GM19395 (cell line): ENCODE measurements at regions not wholly inside any gene's neighbourhood (a gene's known extent, or its start where the extent isn't known, plus 50 kb on each side); places are given as distances from the start of the nearest gene placed in this dataset.
"Not testable (repeated sequence)": the region's sequence is repeated elsewhere in the genome, so short reads cannot be mapped to it uniquely, and the experiment has no call there.

Experiments
- ATAC-seq: cut with Tn5 transposase; IDR thresholded peaks from one replicate; pipeline ENCODE4 v1.9.1; 2021; ENCODE audit warnings: mild to moderate bottlenecking, moderate library complexity; ENCODE audit not compliant: unreplicated experiment

DNA sequence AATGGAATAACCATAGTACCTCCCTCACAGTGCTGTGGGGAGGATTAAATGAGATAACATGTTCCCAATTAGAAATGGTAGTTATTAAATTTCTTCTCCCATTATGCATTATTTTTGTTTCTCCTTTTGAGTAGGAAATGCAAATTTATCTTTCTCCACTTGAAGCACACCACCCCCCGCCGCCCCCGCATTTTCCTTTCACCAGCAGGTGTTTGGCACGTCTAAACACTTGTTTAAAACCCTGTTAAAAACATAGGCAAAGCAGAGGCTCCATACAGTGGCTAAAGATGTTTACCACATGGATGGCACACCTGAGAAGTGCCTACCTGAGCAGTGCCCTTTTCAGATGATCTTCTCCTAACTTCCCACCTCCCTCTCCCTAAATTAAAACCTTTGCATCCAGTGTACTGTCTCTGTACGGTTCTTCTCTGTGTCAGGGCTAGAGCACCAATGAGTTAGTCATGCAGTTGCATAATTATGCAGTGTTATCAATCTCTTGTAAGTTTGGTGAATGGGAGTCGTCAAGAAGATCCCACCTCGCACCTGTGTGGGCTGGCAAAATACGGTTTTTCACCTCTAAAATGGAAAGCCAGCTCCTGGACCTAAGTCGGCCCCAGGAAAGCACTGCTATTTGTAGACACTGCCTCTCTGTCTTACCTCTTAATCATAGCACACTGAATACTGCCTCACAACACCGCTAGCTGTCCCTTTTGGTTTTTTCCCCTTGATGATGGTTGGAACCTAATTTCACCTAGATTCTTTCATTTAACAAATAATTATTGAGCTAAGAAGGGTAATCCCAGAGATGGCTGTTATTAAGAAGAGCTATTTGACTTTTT lies 122.0 kb downstream of the CT47B1 start:
- no peak for ATAC-seq

DNA sequence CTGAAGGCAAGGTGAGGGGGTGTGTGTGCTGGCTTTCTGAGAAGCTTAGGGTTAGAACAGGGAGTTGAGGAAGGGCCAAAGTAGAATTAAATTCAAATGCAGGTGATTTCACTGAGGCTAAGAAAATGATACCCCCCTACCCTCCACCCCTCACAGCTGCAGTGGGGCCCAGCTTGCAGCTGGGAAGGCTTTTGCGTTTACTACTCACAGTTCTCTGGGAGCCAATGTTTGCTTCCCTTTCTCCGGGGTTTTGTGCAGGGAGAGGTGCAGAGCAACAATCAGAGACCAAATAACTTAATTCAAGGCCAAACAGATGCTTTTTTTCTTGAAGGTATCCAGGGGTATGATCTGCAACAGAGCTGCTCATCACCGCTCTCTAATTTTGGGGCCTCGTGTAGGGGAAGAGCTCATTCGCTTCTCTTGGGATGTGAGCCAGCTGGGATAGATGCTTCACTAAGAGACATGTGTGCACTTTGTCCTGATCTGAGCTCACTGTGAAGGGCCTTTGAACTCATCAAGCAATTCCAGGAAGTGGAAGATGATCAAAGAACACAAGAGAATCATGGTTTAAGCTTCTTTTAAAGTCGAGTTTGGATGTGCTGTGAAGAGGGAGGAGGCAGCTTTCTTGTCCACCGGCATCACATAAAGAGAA lies 122.7 kb upstream of the C1GALT1C1 start:
- no peak for ATAC-seq

DNA sequence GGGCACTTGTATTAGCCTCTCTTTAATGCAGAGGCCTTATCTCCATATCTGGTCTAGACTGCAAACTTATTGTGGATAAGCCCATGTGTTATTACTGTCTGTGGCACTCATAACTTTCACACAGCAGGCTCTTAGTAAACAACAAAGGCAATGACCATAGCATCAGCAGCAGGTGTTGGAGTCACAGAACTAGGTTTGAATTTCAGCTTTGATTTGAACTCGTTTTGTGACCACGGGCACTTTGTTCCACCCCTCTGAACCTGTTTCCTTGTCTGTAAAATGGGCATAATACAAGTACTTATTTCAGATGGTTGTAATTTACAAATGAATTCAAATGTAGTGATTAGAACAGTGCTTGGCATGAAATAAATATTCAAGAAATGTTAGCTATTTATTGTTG lies 121.8 kb upstream of the C1GALT1C1 start:
- no peak for ATAC-seq

DNA sequence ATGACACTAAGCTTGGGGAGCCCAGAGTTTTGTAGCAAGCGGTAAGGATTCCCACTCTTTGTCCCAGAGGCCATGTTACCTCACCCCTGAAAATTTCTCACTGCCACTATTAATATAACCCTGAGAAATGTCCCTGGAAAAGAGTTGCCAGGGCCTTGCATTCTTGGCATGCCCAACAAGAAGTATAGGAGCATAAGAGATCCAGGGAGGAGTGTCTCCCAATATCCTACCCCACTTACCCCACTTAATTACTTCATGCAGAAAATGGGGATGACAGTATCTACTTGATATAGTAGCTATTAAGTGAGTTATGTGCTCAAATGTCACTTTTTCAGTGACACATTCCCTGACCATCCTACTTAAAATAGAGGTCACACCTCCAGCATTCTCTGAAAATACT lies 120.5 kb upstream of the C1GALT1C1 start:
- ATAC-seq = no peak

DNA sequence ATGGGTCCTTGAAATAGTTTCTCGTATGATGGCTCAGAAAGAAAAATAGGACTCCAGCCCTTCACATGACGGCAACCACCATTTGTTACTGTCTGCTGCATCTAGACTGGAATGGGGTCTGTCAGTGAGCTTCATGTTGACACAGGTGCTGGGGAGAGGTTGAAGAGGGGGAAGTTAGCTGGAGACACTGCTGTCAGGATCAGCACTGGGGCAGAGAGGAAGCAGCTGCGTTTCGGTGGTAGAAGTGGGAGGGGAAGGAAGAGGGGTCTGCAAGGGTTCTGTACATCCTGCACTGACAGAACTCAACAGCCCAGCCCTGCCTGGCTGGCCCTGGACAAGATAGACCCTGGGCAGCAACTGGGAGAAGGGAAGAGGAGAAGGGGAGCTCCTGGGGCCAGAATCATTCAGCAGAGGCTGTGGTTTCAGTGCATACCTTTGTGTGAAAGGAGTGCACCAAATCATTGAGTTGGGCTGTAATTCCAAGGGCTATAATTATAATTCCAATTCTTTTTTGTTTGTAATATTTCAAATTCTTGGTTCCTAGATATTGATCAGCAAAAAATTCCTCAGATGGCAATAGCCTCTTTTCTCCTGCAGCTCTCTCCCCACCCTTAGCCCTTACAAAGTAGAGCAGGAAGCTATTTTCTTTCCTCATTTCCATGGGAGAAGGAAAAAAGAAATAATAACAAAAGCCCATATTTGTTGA lies 119.4 kb upstream of the C1GALT1C1 start:
- peak; percentile 88 for ATAC-seq

DNA sequence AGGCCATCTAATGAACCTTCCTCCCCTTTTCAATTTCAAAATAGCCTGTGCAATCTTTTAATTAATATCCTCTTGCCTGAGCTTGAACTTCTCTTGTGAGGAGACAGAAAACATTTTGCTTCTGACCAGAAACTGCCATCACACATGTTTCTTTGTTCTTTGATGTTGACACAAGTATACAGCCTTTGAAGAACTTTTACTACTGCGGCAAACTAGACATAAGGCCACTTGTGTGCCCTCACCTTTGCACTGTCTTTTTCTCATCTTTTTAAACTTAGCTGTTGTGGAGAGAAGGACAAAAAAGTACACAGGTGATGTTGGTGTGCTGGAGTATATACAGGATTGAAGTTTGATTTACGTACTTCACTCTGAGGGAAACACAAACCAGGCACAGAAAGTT lies 116.3 kb upstream of the C1GALT1C1 start:
- no peak for ATAC-seq

DNA sequence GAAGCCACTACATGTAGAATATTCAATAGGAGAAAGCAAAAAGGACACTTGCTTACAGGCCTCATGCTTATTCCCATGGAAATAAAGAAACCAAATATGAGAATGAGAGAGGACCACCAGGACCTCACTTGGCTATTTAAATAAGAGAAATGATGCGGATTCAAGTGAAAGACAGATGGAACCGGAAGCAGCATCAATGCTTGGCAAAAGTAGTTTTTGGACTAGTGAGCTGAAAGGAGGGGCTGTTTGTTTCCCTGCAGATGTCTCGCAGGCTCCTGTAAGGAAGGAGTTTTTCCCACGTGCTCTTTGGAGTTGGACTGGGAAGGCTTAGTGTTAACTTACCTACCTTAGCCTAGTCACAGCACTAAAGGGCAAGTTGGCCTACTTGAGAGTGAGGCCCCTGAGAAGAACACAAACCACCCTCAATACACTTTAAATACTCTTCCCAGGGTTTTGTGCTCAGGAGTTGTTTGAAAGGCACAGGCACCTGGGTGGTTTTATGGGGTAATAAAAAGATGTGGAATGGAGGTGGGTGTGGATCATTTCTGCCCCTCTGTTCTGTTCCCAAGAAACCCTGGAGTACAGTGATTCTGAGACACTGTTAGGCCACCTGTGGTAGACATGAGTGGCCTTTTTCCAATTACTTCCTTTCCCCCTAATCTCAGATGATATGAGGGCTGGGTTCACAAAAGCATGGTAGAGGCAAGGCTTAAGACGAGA lies 113.3 kb upstream of the C1GALT1C1 start:
- no peak for ATAC-seq

- ATAC-seq = no peak
Observed at GRCh38 chrX:120741452-120741851, 111.6 kb upstream of the C1GALT1C1 start.

GRCh38 chrX:120740072-120740471 lies 110.2 kb upstream of the C1GALT1C1 start:
- ATAC-seq = no peak

GRCh38 chrX:120739300-120739699 lies 109.4 kb upstream of the C1GALT1C1 start:
- ATAC-seq = no peak

GRCh38 chrX:120736989-120737388 lies 107.1 kb upstream of the C1GALT1C1 start:
- ATAC-seq = no peak

DNA sequence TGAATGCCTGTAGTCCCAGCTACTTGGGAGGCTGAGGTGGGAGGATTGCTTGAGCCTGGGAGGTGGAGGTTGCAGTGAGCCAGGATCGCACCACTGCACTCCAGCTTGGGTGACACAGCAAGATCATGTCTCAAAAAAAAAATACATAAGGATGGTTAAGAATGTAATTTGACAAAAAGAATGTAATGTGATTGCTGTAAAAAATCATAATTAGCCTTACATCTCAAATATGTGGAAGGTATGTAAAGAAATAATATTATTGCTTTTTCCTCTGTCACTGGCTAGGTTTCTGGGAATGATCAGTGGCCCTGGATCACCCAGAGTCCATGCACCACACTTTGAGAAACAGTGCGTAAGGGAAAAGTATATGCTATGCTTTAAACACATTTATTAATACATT lies 106.1 kb upstream of the C1GALT1C1 start:
- ATAC-seq = no peak

DNA sequence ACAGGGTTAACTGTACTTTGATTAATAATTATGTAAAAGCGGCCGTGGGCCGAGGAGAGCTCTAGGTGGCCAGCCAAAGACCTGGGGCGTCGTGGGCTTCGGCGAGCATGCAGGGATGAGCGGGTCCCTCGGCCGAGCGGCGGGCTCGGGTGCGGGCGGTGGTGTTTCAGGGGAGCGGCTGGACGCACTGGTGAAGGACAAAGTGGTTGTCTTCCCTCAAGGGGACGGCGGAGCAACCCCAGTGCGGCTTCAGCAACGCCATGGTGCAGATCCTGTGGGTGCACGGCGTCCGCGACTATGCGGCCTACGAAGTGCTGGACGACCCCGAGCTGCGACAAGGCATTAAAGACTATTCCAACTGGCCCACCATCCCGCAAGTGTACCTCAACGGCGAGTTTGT lies 103.0 kb upstream of the C1GALT1C1 start:
- ATAC-seq = no peak

DNA sequence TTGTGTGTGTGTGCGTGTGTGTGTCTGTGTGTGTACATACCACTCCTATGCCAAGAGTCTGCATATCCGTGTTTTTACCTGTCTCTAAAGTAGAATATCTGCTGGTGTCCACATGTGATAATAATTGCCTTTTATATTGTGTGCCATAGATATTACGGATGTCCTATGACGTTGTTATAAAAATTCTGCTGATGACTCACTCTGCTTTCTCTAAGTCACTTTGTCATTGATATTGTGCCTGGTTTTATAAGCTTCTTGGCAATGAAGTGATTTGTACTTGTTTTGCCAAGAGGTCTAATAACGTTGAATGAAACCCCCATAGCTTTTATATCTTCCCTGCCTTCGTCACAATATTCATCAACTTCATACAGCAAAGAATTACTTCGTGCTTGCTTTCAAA lies 102.6 kb upstream of the C1GALT1C1 start:
- ATAC-seq = no peak

DNA sequence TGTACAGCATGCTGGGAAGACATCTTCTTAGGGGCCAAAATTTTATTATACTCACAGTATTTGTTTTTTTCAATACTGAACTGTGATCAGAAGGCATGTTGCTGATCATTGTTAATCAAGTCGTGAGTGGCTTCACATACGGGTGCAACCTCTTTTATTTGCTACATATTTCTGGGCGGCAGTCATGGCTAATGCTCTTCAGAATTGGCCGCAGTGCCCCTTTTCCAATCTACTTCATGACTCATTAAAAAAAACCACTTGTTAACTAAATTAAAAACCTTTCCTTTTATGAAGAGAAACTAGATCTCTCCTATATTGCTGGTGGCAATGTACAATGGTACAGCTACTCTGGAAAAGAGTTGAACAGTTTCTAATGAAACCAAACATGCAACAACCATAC lies 101.5 kb upstream of the C1GALT1C1 start:
- ATAC-seq = no peak

DNA sequence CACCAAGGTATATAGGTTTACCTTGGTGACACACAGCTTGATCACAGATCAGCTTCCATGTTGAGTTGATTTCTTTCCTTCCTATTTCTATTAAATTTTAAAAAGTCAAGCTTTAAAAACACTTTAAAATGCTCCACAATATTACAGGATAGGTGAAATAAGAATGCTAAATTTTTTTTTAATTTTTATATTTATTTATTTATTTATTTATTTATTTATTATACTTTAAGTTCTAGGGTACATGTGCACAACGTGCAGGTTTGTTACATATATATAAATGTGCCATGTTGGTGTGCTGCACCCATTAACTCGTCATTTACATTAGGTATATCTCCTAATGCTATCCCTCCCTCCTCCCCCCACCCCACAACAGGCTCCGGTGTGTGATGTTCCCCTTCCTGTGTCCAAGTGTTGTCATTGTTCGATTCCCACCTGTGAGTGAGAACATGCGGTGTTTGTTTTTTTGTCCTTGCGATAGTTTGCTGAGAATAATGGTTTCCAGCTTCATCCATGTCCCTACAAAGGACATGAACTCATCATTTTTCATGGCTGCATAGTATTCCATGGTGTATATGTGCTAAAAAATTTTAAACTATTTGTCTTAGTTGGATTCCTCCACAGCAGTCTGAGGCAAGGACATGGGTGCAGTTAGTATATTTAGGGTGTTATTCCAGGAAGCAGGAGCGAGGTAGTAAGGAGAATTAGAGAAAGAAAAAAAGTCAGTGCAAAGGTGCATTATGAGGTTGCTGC lies 99.8 kb upstream of the C1GALT1C1 start:
- not testable (repeated sequence) for ATAC-seq

GRCh38 chrX:120727911-120728310 lies 98.1 kb upstream of the C1GALT1C1 start:
- ATAC-seq = no peak

DNA sequence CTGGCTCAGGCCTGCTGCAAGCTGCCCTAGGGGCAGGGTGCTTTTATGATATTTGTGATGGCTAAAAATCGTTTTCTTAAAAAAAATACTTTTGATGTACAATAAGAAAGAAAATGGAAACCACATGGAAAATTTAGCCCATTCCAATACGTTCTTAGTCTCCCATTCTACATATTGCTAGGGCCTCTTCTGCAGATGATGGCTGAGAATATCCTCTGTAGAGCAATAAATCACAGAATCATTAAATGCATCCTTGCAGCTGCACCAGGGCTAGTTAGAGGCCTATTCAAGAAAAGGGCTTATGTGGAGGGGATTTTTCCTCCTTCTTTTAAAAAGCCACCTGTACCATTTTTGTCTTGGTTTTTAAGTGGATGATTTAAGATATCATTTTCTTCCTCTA lies 97.6 kb upstream of the C1GALT1C1 start:
- no peak for ATAC-seq

- peak; percentile 99 for ATAC-seq
Observed at GRCh38 chrX:120726294-120726693, 96.4 kb upstream of the C1GALT1C1 start.

GRCh38 chrX:120725874-120726273 lies 96.0 kb upstream of the C1GALT1C1 start:
- ATAC-seq = no peak

GRCh38 chrX:120719622-120720021 lies 89.8 kb upstream of the C1GALT1C1 start:
- ATAC-seq = no peak
